ENCODE measurements at regions not wholly inside any gene's neighbourhood (a gene's known extent, or its start where the extent isn't known, plus 50 kb on each side); places are given as distances from the start of the nearest gene placed in this dataset.

GRCh38 chr5:54679686-54680085 is 162.1 kb downstream of the SNX18 start:
- no peaks in the 10 kb centered on the region for H3K9me3 ChIP-seq (replicated peaks; ENCODE audit: insufficient read depth, low read length)
- H3K27me3 ChIP-seq (replicated peaks; ENCODE audit: insufficient read depth, low read length) = no peaks in the 10 kb centered on the region
- H3K4me2 ChIP-seq (ENCODE audit: low read depth, low read length) = no peak overlapping the region
- no peak overlapping the region for H3K4me3 ChIP-seq (ENCODE audit: low read length)
- DNase-seq = no peak
- H3F3A ChIP-seq (ENCODE audit: insufficient read depth, low read length) = no peaks in the 10 kb centered on the region
- H4K20me1 ChIP-seq (ENCODE audit: insufficient read depth, low read length) = no peaks in the 10 kb centered on the region
- no peak for TF ChIP-seq EZH2phosphoT487 (IDR thresholded peaks at IDR 0.05; ENCODE audit: low read length)
- TF ChIP-seq CTCF (IDR thresholded peaks at IDR 0.05; ENCODE audit: low read length) = no peak
- no peak for TF ChIP-seq EZH2 (optimal IDR thresholded peaks at IDR 0.05; ENCODE audit: low read depth, low read length)
- no peaks in the 10 kb centered on the region for H3K36me3 ChIP-seq (replicated peaks; ENCODE audit: insufficient read depth, low read length)
- H3K4me1 ChIP-seq (ENCODE audit: low read length) = peaks cover under 1% of the 10 kb centered on the region
- no peaks in the 10 kb centered on the region for H3K9me2 ChIP-seq (replicated peaks; ENCODE audit: insufficient read depth, low read length)
- H3K79me2 ChIP-seq (ENCODE audit: low read length) = no peaks in the 10 kb centered on the region
- no peak overlapping the region for H3K27ac ChIP-seq (ENCODE audit: low read length)
- H2AFZ ChIP-seq (ENCODE audit: low read length) = no peak overlapping the region
- H3K9ac ChIP-seq (ENCODE audit: low read length) = no peak overlapping the region

GRCh38 chr5:54678737-54679136 is 161.2 kb downstream of the SNX18 start:
- H3K27ac ChIP-seq (ENCODE audit: low read length) = no peak overlapping the region
- no peak for TF ChIP-seq EZH2phosphoT487 (IDR thresholded peaks at IDR 0.05; ENCODE audit: low read length)
- no peak for TF ChIP-seq CTCF (IDR thresholded peaks at IDR 0.05; ENCODE audit: low read length)
- TF ChIP-seq EZH2 (optimal IDR thresholded peaks at IDR 0.05; ENCODE audit: low read depth, low read length) = no peak
- H3K27me3 ChIP-seq (replicated peaks; ENCODE audit: insufficient read depth, low read length) = no peaks in the 10 kb centered on the region
- no peak overlapping the region for H3K9ac ChIP-seq (ENCODE audit: low read length)
- H3F3A ChIP-seq (ENCODE audit: insufficient read depth, low read length) = no peaks in the 10 kb centered on the region
- H3K79me2 ChIP-seq (ENCODE audit: low read length) = no peaks in the 10 kb centered on the region
- no peaks in the 10 kb centered on the region for H3K36me3 ChIP-seq (replicated peaks; ENCODE audit: insufficient read depth, low read length)
- no peaks in the 10 kb centered on the region for H3K9me2 ChIP-seq (replicated peaks; ENCODE audit: insufficient read depth, low read length)
- H2AFZ ChIP-seq (ENCODE audit: low read length) = no peak overlapping the region
- H3K4me3 ChIP-seq (ENCODE audit: low read length) = no peak overlapping the region
- DNase-seq = no peak
- no peaks in the 10 kb centered on the region for H3K9me3 ChIP-seq (replicated peaks; ENCODE audit: insufficient read depth, low read length)
- no peaks in the 10 kb centered on the region for H4K20me1 ChIP-seq (ENCODE audit: insufficient read depth, low read length)
- H3K4me2 ChIP-seq (ENCODE audit: low read depth, low read length) = no peak overlapping the region
- peaks cover 10% of the 10 kb centered on the region for H3K4me1 ChIP-seq (ENCODE audit: low read length)

DNA sequence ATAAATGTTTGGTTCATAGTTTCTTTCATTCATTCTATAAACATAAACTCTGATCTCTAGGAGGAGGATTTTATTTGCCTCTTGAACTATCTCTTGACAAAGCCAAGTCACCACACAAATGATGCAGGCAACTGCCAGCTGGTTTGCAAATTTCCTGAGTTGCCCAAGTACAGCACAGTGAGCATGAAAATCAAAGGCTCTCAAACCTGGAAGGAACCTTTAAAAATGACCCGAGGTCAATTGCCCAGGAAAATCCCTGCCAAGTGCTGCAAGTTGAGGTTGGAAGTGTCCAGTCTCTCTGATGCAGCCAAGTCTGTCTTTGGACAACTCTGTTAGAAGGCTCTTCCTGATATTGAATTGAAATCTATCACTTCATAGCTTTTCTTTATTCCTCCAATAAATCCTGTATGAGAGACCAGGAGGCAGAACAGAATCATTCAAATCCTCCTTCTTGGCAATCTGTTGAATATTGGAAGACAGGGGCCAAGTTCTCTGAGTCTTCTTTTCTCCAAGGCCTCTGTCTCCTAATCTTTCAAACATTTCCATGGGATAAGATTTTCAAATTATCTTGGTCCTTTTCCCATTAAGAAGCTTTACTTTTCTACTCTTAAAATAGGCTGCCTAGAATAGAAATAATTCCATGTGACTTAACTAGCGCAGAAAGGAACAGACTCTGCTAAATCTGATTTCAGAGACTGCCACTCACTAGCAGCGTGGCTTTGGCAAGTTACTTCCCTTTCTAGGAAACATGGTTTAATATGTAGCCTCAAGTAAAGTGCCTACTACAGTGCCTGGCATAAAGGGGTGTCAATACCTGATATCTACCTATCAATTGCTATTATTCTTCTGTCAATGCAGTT is 159.2 kb downstream of the SNX18 start:
- H3K27ac ChIP-seq (ENCODE audit: low read length) = no peak overlapping the region

More for the DNA sequence above, 159.2 kb downstream of the SNX18 start:
- no peak for DNase-seq
- Histone ChIP-seq H3K9me2 (replicated peaks; ENCODE audit: insufficient read depth, low read length) (no peaks in the 10 kb centered on the region), H3K27me3 (replicated peaks; ENCODE audit: insufficient read depth, low read length) (no peaks in the 10 kb centered on the region), H3K4me3 (ENCODE audit: low read length) (no peak overlapping the region), H3K4me2 (ENCODE audit: low read depth, low read length) (no peak overlapping the region), H3K9ac (ENCODE audit: low read length) (no peak overlapping the region), H3K4me1 (ENCODE audit: low read length) (peaks cover 23% of the 10 kb centered on the region), H3F3A (ENCODE audit: insufficient read depth, low read length) (no peaks in the 10 kb centered on the region), H2AFZ (ENCODE audit: low read length) (no peak overlapping the region), H3K36me3 (replicated peaks; ENCODE audit: insufficient read depth, low read length) (no peaks in the 10 kb centered on the region), H3K9me3 (replicated peaks; ENCODE audit: insufficient read depth, low read length) (no peaks in the 10 kb centered on the region), H4K20me1 (ENCODE audit: insufficient read depth, low read length) (no peaks in the 10 kb centered on the region), H3K79me2 (ENCODE audit: low read length) (no peaks in the 10 kb centered on the region)
- TF ChIP-seq CTCF (IDR thresholded peaks at IDR 0.05; ENCODE audit: low read length) (no peak), EZH2 (optimal IDR thresholded peaks at IDR 0.05; ENCODE audit: low read depth, low read length) (no peak), EZH2phosphoT487 (IDR thresholded peaks at IDR 0.05; ENCODE audit: low read length) (no peak)
